WI38 (cell line): ENCODE measurements at regions not wholly inside any gene's neighbourhood (a gene's known extent, or its start where the extent isn't known, plus 50 kb on each side); places are given as distances from the start of the nearest gene placed in this dataset.
A peak's percentile ranks its signal among the peaks of the same experiment; 100 is the strongest.

Experiments used
- H3K4me3 ChIP-seq: 2 replicates; pipeline ENCODE4 v1.5.1; 2011; ENCODE audit warnings: low read depth, mild to moderate bottlenecking, control low read depth, low read length
- CTCF ChIP-seq: IDR thresholded peaks from 2 replicates; pipeline ENCODE4 v1.5.1; 2012; ENCODE audit warnings: low read depth, mild to moderate bottlenecking, control low read depth, low read length

- H3K4me3 ChIP-seq: no peak overlapping the region
- TF ChIP-seq CTCF: no peak
These were observed 159.1 kb downstream of the C12orf50 start for GRCh38 chr12:87870061-87870460.

GRCh38 chr12:87866578-87867292, 162.5 kb downstream of the C12orf50 start:
- peak; percentile 56 for TF ChIP-seq CTCF
- H3K4me3 ChIP-seq: no peak overlapping the region

- H3K4me3 ChIP-seq: no peak overlapping the region
- no peak for TF ChIP-seq CTCF
These were observed 167.4 kb downstream of the C12orf50 start for GRCh38 chr12:87861791-87862190.

- no peak for TF ChIP-seq CTCF
These were observed 175.7 kb downstream of the C12orf50 start for GRCh38 chr12:87853448-87854003.

GRCh38 chr12:87849074-87849473, 180.1 kb downstream of the C12orf50 start:
- no peak for TF ChIP-seq CTCF
- no peak overlapping the region for H3K4me3 ChIP-seq

More at GRCh38 chr12:87853448-87854003, 175.7 kb downstream of the C12orf50 start:
- no peak overlapping the region for H3K4me3 ChIP-seq

- TF ChIP-seq CTCF: peak; percentile 50; the same call in 1 of the 2 replicates
- H3K4me3 ChIP-seq: no peak overlapping the region
These were observed 180.8 kb downstream of the C12orf50 start for GRCh38 chr12:87848248-87848868.

GRCh38 chr12:87847147-87847546, 182.1 kb downstream of the C12orf50 start:
- H3K4me3 ChIP-seq: no peak overlapping the region
- TF ChIP-seq CTCF: no peak
